CD14-positive monocyte (primary cell): ENCODE measurements at regions not wholly inside any gene's neighbourhood (a gene's known extent, or its start where the extent isn't known, plus 50 kb on each side); places are given as distances from the start of the nearest gene placed in this dataset.

Experiments used
- DNase-seq, 3 donors: peaks; one replicate each; pipeline ENCODE4 v3.0.0-alpha.2; 2011 to 2022
- H2AFZ ChIP-seq: 2 replicates; pipeline ENCODE4 v1.6.0; 2012; ENCODE audit warnings: mild to moderate bottlenecking, low read depth, low read length, inconsistent platforms; ENCODE audit not compliant: insufficient read depth, poor library complexity, severe bottlenecking
- H3K27ac ChIP-seq, 2 donors: 1 replicate in 1 of 2; 2 replicates in 1 of 2; pipeline ENCODE4 v1.5.1; 2012 to 2013; ENCODE audit warnings: low read length in 2 of 2, control low read depth in 1 of 2, inconsistent platforms in 1 of 2, low read depth in 1 of 2, mild to moderate bottlenecking in 1 of 2
- H3K27me3 ChIP-seq, 2 donors: one replicate each; pipeline versions ENCODE4 v1.6.0 to v1.6.1; 2011 to 2013; ENCODE audit warnings: low read length in 2 of 2; ENCODE audit not compliant: control insufficient read depth in 2 of 2, insufficient read depth in 2 of 2
- H3K36me3 ChIP-seq, 2 donors: replicated peaks in 1 of 2; 1 replicate in 1 of 2; 2 replicates in 1 of 2; pipeline versions ENCODE4 v1.5.1 to v1.6.1; 2012 to 2013; ENCODE audit warnings: low read length in 2 of 2, control low read depth in 1 of 2, inconsistent platforms in 1 of 2, mild to moderate bottlenecking in 1 of 2; ENCODE audit not compliant: insufficient read depth in 2 of 2, control insufficient read depth in 1 of 2
- H3K4me1 ChIP-seq, 2 donors: 1 replicate in 1 of 2; 2 replicates in 1 of 2; pipeline versions ENCODE4 v1.5.1 to v1.6.1; 2012 to 2013; ENCODE audit warnings: low read length in 2 of 2, control low read depth in 1 of 2, inconsistent platforms in 1 of 2, mild to moderate bottlenecking in 1 of 2, moderate library complexity in 1 of 2; ENCODE audit not compliant: insufficient read depth in 2 of 2, control insufficient read depth in 1 of 2
- H3K4me2 ChIP-seq: replicated peaks from 2 replicates; pipeline ENCODE3; 2012; ENCODE audit warnings: low read length, moderate library complexity, mild to moderate bottlenecking; ENCODE audit not compliant: poor library complexity, severe bottlenecking; ENCODE audit errors: extremely low read depth
- H3K4me3 ChIP-seq, 3 experiments: fragments of 200-600 bp in 1 of 3; sonication (generic) in 1 of 3; replicated peaks in 1 of 3; 1 replicate in 2 of 3; 2 replicates in 1 of 3; pipeline ENCODE4 v1.5.1; 2011 to 2013; ENCODE audit warnings: low read length in 3 of 3, mild to moderate bottlenecking in 3 of 3, control low read depth in 2 of 3, low read depth in 2 of 3, inconsistent platforms in 1 of 3, moderate library complexity in 1 of 3
- H3K79me2 ChIP-seq: 2 replicates; pipeline ENCODE4 v1.6.0; 2012; ENCODE audit warnings: mild to moderate bottlenecking, control low read depth, inconsistent platforms, low read length, moderate library complexity; ENCODE audit not compliant: insufficient read depth
- H3K9ac ChIP-seq: 2 replicates; pipeline ENCODE4 v1.6.0; 2017; ENCODE audit warnings: low read length, mild to moderate bottlenecking; ENCODE audit not compliant: insufficient read depth, poor library complexity, severe bottlenecking
- H3K9me3 ChIP-seq, 2 donors: replicated peaks in 1 of 2; 1 replicate in 1 of 2; 2 replicates in 1 of 2; pipeline versions ENCODE4 v1.5.1 to v1.6.1; 2012 to 2013; ENCODE audit warnings: low read length in 2 of 2, control low read depth in 1 of 2; ENCODE audit not compliant: control insufficient read depth in 1 of 2, insufficient read depth in 1 of 2
- H4K20me1 ChIP-seq: 2 replicates; pipeline ENCODE4 v1.6.0; 2012; ENCODE audit warnings: mild to moderate bottlenecking, low read length, control low read depth, moderate library complexity; ENCODE audit not compliant: insufficient read depth
- H3K27ac Mint-ChIP-seq, 7 donors: one replicate each; pipeline ENCODE4 v1.8.0; 2020; ENCODE audit warnings: mild to moderate bottlenecking in 7 of 7, mixed read lengths in 7 of 7, moderate library complexity in 6 of 7, inconsistent platforms in 2 of 7
- H3K27me3 Mint-ChIP-seq, 3 donors: one replicate each; pipeline ENCODE4 v1.8.0; 2021 to 2022; ENCODE audit warnings: low read depth in 3 of 3, mild to moderate bottlenecking in 3 of 3, mixed read lengths in 3 of 3, moderate library complexity in 3 of 3, inconsistent platforms in 1 of 3
- H3K36me3 Mint-ChIP-seq, 2 donors: one replicate each; pipeline ENCODE4 v1.8.0; 2020; ENCODE audit warnings: mixed read lengths in 2 of 2, inconsistent platforms in 1 of 2, mild to moderate bottlenecking in 1 of 2
- H3K4me1 Mint-ChIP-seq: one replicate; pipeline ENCODE4 v1.8.0; 2020; ENCODE audit warnings: mild to moderate bottlenecking, mixed read lengths
- H3K4me3 Mint-ChIP-seq, 2 donors: one replicate each; pipeline ENCODE4 v1.8.0; 2020; ENCODE audit warnings: mild to moderate bottlenecking in 2 of 2, mixed read lengths in 2 of 2, moderate library complexity in 1 of 2
- H3K9me3 Mint-ChIP-seq, 7 donors: one replicate each; pipeline ENCODE4 v1.8.0; 2020 to 2022; ENCODE audit warnings: mixed read lengths in 7 of 7, mild to moderate bottlenecking in 6 of 7, moderate library complexity in 6 of 7, inconsistent platforms in 2 of 7
- CTCF ChIP-seq: fragments of 200-600 bp; IDR thresholded peaks from one replicate; pipeline ENCODE4 v1.8.0; 2022; ENCODE audit warnings: antibody characterized with exemption, mild to moderate bottlenecking
- WGBS: methylation state at CpG from one replicate; pipeline ENCODE4 v1.1.5; 2013; ENCODE audit warnings: missing lambda C conversion rate; ENCODE audit not compliant: insufficient coverage; 5-methylcytosine and 5-hydroxymethylcytosine counted together
- intact Hi-C, 2 donors: fragments of 100-400 bp; cut with micrococcal nuclease; formaldehyde crosslinking; loops; one replicate each; pipeline versions ENCODE4 v1.15.0 to v1.15.1; 2023

- Histone ChIP-seq H3K4me3 (no peak overlapping the region), H3K36me3 (no peaks in the 10 kb centered on the region), H3K27me3 (no peaks in the 10 kb centered on the region), H3K79me2 (no peaks in the 10 kb centered on the region), H3K4me2 (no peak overlapping the region), H4K20me1 (no peaks in the 10 kb centered on the region), H3K4me1 (peaks cover 26 to 37% of the 10 kb centered on the region in 2 donors), H3K9ac (no peak overlapping the region), H2AFZ (no peak overlapping the region), H3K9me3 (no peaks in the 10 kb centered on the region), H3K27ac (no peak overlapping the region)
- intact Hi-C loops, result no loop called here
- no peak for DNase-seq
- Mint-ChIP-seq H3K27ac (no peak overlapping the region), H3K27me3 (peaks cover 2 to 10% (median 3%) of the 10 kb centered on the region in 3 donors), H3K9me3 (peaks cover 0 to 2% (median 0%) of the 10 kb centered on the region in 7 donors), H3K36me3 (peaks cover 2 to 4% of the 10 kb centered on the region in 2 donors), H3K4me1 (peaks cover 60% of the 10 kb centered on the region), H3K4me3 (no peak overlapping the region)
- TF ChIP-seq CTCF, result no peak
- WGBS, result 100% methylated on average over 1 of the region's 4 CpGs
Measured at GRCh38 chr2:43075054-43075593, 151.3 kb downstream of the ZFP36L2 start.

- Histone ChIP-seq H3K4me2 (no peak overlapping the region), H4K20me1 (no peaks in the 10 kb centered on the region), H3K36me3 (no peaks in the 10 kb centered on the region), H3K27ac (no peak overlapping the region), H3K4me3 (no peak overlapping the region), H3K27me3 (no peaks in the 10 kb centered on the region), H3K4me1 (peaks cover 30 to 37% of the 10 kb centered on the region in 2 donors), H2AFZ (no peak overlapping the region), H3K9me3 (no peaks in the 10 kb centered on the region), H3K79me2 (no peaks in the 10 kb centered on the region), H3K9ac (no peak overlapping the region)
- H3K27ac Mint-ChIP-seq, result no peak overlapping the region
- DNase-seq, result no peak
- WGBS, result 100% methylated on average over 1 of the region's 2 CpGs
- peaks cover 59% of the 10 kb centered on the region for H3K4me1 Mint-ChIP-seq
- no peak for TF ChIP-seq CTCF
- H3K9me3 Mint-ChIP-seq, result peaks cover 0 to 2% (median 0%) of the 10 kb centered on the region in 7 donors
- peaks cover 2 to 10% (median 3%) of the 10 kb centered on the region in 3 donors for H3K27me3 Mint-ChIP-seq
- H3K36me3 Mint-ChIP-seq, result peaks cover 2 to 4% of the 10 kb centered on the region in 2 donors
- no peak overlapping the region for H3K4me3 Mint-ChIP-seq
- intact Hi-C loops, result loop anchor here in 1 of 2 donors (5.0 kb wide), 1 partner anchor 37 kb away; no protein-coding TSS in a partner anchor
Measured at GRCh38 chr2:43074592-43075053, 151.8 kb downstream of the ZFP36L2 start.
